ENCODE measurements at regions not wholly inside any gene's neighbourhood (a gene's known extent, or its start where the extent isn't known, plus 50 kb on each side); places are given as distances from the start of the nearest gene placed in this dataset.
"Not testable (repeated sequence)": the region's sequence is repeated elsewhere in the genome, so short reads cannot be mapped to it uniquely, and the experiment has no call there.

DNA sequence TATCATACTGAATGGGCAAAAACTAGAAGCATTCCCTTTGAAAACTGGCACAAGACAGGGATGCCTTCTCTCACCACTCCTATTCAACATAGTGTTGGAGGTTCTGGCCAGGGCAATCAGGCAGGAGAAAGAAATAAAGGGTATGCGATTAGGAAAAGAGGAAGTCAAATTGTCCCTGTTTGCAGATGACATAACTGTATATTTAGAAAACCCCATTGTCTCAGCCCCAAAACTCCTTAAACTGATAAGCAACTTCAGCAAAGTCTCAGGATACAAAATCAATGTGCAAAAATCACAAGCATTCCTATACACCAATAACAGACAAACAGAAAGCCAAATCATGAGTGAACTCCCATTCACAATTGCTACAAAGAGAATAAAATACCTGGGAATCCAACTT lies 52.5 kb upstream of the CCDC71L start:
- TF ChIP-seq, protein P1, sequence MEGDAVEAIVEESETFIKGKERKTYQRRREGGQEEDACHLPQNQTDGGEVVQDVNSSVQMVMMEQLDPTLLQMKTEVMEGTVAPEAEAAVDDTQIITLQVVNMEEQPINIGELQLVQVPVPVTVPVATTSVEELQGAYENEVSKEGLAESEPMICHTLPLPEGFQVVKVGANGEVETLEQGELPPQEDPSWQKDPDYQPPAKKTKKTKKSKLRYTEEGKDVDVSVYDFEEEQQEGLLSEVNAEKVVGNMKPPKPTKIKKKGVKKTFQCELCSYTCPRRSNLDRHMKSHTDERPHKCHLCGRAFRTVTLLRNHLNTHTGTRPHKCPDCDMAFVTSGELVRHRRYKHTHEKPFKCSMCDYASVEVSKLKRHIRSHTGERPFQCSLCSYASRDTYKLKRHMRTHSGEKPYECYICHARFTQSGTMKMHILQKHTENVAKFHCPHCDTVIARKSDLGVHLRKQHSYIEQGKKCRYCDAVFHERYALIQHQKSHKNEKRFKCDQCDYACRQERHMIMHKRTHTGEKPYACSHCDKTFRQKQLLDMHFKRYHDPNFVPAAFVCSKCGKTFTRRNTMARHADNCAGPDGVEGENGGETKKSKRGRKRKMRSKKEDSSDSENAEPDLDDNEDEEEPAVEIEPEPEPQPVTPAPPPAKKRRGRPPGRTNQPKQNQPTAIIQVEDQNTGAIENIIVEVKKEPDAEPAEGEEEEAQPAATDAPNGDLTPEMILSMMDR (conservative IDR thresholded peaks at IDR 0.05; ENCODE audit: low read depth in 2 of 2): not testable (repeated sequence)
- TF ChIP-seq POLR2AphosphoS5 (IDR thresholded peaks at IDR 0.05; ENCODE audit: low read depth); EZH2 (IDR thresholded peaks at IDR 0.05; ENCODE audit: low read depth, unreplicated experiment): not testable (repeated sequence)

Measured in GM23338 (cell line).